GM04503 (cell line): ENCODE measurements at regions not wholly inside any gene's neighbourhood (a gene's known extent, or its start where the extent isn't known, plus 50 kb on each side); places are given as distances from the start of the nearest gene placed in this dataset.

Experiments used
- DNase-seq: peaks from one replicate; pipeline ENCODE4 v3.0.0-alpha.2; 2012; ENCODE audit warnings: low read depth

DNA sequence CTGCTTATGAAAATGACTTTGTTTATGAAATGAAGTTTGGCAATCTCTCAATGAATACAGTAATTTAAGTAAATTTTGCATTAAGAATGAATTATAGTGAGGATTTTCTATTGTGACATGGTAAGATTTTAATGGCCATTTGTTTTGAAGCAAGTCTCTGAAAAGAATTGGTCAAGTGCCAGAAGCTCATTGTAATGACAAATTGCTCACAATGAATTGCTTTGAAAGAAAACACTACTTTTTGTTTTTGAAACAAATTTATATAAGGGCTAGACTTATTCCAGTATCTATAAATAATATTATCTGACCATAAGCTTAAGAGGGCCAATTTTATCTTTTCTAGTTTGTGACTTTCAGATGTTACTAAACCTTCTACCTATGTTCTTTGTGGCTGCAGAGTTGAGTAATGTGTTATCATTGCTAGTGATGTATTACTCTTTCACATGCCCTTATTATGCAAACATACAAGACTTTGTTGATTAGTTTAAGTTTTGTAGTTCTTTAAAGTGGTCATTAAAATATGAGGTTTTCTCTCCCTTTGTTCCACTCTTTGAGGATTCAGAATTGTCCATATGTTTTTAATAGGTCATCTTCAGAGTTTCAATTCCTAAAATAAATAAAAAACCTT lies 93.0 kb upstream of the ZNF608 start:
- DNase-seq: no peak

DNA sequence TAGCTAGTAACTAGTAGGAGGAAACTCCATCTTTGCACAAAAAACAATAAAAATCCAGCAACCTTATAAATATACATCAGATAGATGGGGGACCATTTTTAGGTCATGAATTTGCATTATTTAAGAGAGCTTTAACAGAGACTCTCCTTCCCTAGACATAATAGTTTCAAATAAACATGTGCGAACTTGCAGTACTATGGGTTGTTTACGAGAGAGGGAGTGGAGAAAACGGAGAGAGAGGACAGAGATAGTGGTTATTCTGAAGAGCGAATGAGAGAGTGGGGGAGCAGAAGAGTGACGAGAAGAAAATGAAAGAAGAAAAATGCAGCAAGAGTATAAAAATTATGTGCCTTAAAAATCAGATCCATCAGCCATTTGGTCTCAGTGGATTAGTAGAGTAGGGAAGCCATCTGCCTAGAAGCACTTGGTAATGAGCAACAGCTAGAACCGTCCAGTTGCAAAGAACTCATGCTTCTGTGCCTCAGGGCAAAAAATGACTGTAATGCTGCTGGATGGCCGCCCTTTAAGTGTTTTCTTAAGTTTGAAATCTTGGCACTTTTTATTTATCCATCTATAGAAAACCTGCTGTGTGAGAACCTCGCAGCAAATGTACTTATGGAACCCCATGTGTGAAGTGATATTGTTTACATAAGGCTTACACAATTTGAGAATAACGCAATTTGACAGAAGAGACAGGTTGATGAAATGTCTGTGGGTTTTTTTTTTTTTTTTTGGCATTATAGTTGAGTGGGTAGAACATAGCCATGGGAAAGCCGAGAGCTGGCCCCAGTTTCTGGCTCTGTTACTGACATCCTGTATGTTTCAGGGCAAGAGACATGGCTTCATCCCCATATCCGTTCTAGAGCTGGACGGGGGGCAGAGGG lies 95.6 kb upstream of the ZNF608 start:
- DNase-seq: no peak

GRCh38 chr5:124842725-124843595 lies 96.5 kb upstream of the ZNF608 start:
- no peak for DNase-seq

DNA sequence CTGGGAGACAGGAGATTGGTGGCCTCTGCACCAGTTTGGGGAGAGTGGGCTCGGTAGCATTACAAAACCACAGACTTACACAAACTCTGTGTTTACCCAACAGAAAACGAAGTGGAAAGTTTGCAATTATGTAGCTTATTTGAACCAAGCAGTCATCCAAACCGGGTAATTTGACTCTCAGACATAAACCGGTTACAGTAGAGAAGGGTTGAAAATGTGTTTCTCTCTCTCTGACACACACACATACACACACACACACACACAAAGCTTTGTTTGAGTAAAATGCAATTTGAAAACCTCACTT lies 97.1 kb upstream of the ZNF608 start:
- no peak for DNase-seq

DNA sequence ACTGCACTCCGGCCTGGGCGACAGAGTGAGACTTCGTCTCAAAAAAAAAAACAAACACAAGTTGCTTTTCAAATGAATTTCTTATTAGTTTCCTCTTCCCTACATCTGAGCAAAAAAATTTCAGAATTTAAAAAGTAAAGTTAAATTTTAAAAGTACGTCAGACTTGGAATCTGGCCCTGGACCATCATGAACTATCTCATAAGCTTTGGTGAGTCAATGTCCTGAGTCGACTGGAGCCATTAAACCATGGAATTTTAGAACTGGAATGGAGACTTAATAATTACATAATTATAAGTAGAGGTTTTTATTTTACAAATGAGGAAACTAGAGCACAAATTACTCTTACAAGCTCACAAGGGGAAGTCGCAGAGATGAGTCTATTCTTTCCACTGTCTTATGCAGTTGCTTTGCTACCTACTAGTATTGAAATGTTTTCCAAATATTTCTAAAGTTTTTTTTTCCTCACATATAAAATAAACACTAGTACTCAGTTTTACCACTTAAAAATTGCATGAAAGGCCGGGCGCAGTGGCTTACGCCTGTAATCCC lies 98.0 kb upstream of the ZNF608 start:
- DNase-seq: no peak

DNA sequence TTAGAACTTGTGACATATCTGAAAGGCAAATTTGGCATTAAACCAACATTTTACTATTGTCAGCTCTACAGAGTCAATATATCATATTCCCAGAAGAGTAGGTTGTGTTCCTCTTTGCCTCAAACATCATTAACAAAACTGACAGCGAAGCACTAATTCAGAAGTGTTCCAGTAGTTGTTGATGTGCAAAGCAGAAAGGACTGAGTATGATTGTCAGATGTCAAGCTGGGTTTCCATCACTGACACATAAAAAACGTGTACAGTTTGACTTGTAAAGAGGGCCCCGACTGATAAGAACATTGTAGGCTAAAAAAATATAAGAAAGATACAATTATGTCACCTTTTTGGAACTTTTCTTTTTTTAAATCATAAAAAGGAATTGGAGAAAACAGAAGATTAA lies 101.5 kb upstream of the ZNF608 start:
- no peak for DNase-seq

GRCh38 chr5:124849774-124850173 lies 103.3 kb upstream of the ZNF608 start:
- DNase-seq: no peak

DNA sequence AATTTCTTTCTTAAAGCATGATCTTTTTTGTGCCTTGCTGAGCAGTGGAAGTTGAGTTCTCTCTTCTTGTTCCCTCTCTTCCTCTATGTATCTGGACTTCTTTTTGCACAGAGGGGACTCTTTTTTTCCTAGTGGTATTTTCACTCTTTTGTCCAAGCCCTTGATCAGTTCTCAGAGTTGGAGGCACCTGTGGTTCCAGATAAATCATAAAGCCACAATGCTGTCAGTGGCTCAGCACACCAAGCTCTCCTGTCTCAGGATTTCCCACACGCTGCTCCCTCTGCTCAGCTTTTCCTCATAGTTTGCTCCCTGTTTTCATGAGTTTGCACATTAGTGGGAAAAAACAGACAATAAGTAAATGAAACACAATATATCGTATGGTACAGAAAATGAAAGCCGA lies 110.3 kb upstream of the ZNF608 start:
- no peak for DNase-seq

DNA sequence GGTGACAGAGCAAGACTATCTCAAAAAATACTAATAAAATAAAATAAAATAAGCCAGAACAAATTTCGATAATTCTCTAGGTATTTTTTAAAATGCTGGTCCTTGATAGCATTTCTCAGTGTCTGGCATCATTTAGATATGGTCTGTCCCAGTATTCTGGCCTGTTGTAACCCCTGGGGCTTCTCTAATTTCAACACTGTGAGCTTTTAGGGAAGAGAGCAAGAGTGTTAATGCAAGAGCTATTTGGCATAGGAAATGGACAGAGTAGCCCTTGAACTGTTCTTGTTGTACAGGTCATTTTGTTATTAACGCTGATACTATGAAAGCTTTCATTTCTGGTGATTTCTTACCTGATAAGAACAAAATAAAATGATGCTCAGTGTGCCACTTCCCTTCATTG lies 112.2 kb upstream of the ZNF608 start:
- no peak for DNase-seq

DNA sequence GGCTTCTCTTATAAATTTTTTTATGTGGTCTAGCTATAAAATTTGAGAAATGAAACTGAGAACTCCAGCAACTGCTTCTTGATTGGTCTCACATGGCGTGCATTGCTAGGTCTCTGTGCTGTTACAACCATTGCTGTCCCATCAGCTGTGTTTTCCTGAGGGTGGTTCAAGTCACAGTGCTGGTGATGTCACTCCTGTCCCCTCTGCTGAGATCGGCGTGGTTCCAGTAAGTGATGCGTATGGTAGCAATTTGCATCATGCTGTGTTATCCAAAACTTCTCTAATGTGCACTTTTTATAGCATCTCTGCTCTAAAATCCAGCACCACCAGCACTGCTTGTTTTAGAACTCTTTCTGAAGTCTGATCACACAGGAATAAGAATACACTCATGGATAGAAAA lies 112.6 kb upstream of the ZNF608 start:
- no peak for DNase-seq

DNA sequence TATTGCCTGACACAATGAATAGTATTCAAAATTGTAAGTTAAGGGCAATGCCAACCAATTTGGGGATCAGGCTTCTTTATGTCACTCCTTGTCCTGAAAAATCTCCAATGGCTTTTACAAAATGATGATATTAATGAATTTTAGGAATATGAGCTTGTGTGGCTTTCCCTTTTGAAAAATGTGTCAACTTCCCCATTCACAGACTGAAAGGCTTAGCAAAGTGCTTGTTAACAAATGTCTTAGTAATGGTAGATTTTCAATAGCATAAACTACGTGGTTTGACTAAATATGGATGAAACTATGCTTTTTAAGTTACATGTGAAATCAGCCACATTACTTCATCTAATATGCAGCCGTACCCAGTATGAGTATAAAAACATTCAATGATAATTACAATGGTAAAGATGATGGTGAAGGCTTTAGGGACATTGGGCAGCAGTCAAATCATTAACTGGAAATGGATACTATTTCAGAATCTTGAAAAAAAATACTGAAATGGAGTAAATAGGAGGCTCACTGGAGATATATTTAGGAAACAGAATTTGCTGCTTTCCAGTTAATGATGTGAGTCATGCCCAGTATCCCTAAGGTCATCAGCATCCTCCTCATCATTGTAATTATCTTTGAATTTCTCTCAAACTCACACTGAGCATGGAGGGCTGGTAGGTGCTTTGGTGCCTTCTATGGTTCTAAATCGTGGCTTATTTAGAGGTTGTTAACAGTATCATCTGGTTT lies 113.3 kb upstream of the ZNF608 start:
- no peak for DNase-seq

DNA sequence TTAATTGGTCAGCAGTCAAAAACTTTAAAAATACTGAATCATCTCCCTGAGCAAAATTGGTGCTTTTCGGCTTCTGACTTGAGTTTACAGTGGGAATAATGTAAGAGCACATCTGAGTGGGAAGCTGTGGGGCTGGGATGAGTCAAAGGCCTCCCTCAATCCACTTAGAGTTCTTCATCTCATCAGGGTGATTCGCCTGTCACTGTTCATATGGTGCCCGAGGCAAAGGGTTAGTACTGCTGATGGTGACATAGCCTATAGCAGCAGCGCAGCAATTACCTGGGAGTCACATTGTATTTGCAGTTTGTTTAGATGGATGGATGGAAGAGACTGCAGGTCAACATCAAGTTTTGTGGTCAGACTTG lies 113.8 kb upstream of the ZNF608 start:
- DNase-seq: no peak

DNA sequence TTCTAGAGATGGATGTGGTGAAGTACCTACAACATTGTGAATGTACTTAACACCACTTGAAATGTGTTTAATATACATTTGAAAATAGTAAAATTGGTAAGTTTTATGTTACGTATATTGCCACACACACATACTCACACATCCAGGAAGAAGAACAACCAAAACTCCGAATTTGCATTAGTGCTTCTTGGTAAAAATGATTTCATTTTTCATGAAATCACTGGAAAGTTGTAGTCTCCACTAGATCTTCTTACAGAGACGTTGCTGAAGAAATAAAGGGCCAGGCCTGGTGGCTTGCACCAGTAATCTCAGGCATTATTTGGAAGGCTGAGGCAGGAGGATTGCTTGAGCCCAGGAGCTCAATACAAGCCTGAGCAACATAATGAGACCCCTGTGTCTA lies 118.6 kb upstream of the ZNF608 start:
- no peak for DNase-seq

DNA sequence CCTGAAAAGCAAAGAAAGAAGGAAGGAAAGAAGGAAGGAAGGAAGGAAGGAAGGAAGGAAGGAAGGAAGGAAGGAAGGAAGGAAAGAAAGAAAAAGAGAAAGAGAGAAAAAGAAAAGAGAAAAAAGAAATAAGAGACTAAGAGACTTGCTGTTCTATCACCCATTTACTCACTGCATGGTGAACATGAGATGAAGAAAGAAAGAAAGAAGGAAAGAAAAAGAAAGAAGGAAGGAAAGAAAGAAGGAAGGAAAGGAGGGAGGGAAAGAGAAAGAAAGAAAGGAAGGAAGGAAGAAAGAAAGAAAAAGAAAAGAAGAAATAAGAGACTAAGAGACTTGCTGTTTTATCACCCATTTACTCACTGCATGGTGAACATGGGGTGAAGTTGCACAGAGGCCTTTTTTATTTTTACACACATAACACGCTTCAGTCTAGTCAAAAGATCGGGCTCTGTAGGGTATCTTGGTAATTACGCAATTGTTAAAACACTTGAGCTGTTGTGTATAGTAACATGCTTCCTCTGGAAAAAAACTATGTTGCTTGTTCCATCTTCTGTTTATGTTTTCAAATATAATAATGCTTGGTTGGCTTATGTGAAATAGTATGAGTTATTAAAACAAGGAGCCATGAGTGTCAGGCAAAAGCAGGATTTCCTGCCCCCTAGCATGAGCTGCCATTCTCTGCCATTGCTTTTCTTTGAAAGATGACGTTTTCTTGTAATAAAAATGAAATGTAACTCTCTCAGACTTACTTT lies 119.3 kb upstream of the ZNF608 start:
- DNase-seq: no peak

- no peak for DNase-seq
Measured at GRCh38 chr5:124866355-124867136, 120.1 kb upstream of the ZNF608 start.

GRCh38 chr5:124867137-124867704 lies 120.8 kb upstream of the ZNF608 start:
- peak; percentile 89 for DNase-seq

- DNase-seq: no peak
Measured at GRCh38 chr5:124868676-124869075, 122.2 kb upstream of the ZNF608 start.

- no peak for DNase-seq
Measured at GRCh38 chr5:124869426-124870033, 123.1 kb upstream of the ZNF608 start.

DNA sequence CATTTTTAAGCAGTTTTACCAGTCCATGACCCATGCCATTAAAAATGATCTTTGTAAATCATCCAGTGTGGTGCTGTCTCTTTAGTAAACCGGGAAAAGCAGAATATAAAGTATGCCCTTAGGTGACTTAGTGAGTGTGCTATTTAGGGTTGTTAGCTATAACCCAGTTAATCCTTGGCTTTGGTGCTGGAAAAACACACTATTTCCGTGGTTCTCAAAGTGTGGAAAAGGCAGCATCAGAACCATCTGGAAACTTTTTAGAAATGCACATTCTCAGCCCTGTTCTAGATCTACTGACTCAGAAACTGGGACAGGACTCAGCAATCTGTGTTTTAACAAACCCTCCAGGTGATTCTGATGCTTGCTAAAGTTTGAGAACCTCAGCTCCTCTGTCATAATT lies 123.6 kb upstream of the ZNF608 start:
- DNase-seq: no peak

- DNase-seq: no peak
Measured at GRCh38 chr5:124871303-124871702, 124.9 kb upstream of the ZNF608 start.
